HG02623 (cell line): ENCODE measurements at regions not wholly inside any gene's neighbourhood (a gene's known extent, or its start where the extent isn't known, plus 50 kb on each side); places are given as distances from the start of the nearest gene placed in this dataset.
"Not testable (repeated sequence)": the region's sequence is repeated elsewhere in the genome, so short reads cannot be mapped to it uniquely, and the experiment has no call there.

Experiments
- ATAC-seq: cut with Tn5 transposase; IDR thresholded peaks from one replicate; pipeline ENCODE4 v1.9.1; 2021; ENCODE audit warnings: moderate library complexity; ENCODE audit not compliant: unreplicated experiment

DNA sequence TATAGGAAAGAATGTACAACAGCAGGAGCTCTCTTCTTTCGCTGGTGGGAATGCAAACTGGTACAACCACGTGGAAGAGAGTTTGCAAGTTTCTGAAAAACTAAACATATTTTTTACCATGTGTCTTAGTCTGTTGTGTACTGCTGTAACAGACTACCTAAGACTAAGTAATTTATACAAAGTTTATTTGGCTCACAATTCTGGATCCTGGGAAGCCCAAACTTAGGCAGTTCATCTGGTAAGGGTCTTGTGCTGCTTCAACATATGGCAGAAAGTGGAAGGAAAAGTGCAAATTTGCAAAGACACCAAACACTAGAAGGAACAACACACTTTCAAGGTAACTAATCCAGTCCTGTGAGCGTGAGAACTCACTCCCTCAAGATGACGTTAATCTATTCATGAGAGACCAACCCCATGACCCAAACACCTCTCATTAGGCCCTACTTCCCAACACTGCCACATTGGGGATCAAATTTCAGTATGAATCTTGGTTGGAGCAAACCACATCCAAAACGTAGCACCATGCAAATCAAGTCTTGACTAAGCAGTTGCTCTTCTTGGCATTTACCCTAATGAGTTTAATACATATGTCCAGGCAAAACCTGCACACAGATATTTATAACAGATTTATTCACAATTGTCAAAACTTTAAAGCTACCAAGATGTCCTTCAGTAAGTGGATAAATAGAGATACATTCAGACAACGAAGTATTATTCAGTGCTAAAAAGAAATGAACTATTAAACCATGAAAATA lies 481.9 kb upstream of the FOXG1 start:
- no peak for ATAC-seq

DNA sequence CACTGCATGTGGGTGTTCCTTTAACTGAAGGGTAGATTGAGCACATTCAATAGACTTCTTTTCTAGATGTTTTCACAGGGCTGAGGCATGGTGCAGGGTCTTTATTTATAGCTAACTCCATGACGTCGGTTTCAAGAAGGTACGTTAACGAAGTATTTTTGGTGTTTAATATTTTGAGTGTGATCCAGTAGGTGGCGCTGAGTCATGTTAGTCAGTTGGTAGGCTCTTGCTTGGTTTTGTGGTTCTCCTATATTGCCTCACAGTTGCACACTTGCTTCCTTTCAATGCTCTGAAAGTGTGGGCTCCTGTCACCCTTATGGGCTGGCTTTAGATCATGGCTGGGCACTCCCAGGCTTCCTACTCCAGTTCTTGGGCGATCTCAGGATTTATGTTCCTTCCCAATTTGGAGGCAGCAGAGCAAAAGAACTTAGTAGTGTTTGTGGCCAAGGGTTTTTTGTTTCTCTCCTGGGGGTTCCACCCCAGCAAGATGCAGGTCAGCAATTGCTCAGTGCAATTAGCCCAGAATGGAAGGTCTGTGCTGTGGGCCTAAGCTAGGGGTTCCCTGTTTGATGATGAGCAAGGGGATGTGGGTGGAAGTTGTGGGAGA lies 471.6 kb upstream of the FOXG1 start:
- no peak for ATAC-seq

DNA sequence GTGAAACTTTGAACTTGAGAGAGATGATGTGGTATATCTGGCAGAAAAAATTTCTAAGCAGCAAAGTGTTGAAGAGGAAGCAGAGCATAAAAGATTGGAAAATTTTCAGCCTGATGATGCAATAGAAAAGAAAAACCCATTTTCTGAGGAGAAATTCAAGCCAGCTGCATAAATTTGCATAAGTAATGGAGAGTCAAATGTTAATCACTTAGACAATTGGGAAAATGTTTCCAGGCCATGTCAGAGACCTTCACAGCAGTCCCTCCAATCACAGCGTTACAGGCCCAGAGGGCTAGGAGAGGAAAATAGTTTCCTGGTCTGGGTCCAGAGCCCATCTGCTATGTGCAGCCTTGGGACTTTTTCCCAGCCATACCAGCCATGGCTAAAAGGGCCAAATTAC lies 469.0 kb upstream of the FOXG1 start:
- ATAC-seq = no peak

- no peak for ATAC-seq
Observed at GRCh38 chr14:28298156-28298555, 468.4 kb upstream of the FOXG1 start.

GRCh38 chr14:28299227-28299626 lies 467.4 kb upstream of the FOXG1 start:
- ATAC-seq = no peak

DNA sequence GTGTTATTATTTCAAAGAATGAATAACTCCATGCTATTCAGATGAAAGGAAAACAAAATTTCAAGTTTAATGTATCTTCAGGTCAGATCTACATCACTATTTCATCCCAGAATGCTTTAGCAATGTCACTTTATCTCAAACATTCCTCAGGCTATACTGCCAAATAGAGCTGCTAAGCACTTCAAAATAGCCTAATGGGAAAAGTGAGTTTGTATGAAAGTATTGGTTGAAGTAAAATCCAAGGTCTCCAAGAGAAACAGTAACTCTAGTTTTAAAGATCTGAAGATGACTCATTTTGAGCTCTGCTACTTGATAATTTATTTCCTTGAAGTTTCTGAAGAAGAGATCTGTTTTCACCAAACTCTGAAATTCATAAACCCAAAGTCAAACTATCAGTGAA lies 466.2 kb upstream of the FOXG1 start:
- no peak for ATAC-seq

DNA sequence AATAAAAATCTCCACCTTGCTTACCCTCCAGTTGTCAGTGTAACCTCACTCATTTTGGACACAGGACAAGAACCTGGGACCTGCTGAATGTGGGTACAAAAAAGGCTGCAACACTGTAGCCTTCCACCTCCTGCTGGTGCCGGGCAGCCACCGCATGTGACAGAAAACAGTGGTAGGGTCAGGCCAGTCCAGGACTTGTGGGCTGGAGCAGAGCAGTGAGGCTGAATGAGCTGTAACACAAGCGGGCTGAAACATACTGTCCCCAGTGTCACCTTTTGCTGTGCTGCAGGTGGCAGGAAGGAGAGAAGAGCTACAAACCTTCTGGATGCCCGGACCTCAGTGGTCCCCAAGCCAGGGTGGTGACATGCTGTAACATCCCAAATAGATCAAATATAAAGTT lies 465.4 kb upstream of the FOXG1 start:
- no peak for ATAC-seq

DNA sequence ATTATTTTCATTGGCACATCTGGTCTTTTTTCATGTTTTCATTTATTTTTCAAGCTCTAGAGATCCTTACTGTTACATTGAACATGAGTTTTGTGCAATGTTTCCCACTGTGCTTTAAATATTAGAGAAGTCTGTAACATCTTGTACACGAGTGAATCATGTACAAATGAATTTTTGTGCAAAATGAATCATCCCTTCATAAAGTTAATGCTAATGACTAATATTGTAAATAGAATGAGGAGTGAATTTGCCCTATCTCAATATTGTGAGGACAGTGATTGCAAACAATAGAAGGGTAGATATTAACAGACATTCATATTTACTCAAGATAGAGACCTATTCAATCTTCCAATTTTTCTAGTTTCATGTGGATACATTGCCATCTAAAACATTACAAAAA lies 463.3 kb upstream of the FOXG1 start:
- no peak for ATAC-seq

- no peak for ATAC-seq
Observed at GRCh38 chr14:28305938-28306337, 460.6 kb upstream of the FOXG1 start.

- ATAC-seq = no peak
Observed at GRCh38 chr14:28307506-28307905, 459.1 kb upstream of the FOXG1 start.

- ATAC-seq = no peak
Observed at GRCh38 chr14:28308734-28309133, 457.9 kb upstream of the FOXG1 start.

DNA sequence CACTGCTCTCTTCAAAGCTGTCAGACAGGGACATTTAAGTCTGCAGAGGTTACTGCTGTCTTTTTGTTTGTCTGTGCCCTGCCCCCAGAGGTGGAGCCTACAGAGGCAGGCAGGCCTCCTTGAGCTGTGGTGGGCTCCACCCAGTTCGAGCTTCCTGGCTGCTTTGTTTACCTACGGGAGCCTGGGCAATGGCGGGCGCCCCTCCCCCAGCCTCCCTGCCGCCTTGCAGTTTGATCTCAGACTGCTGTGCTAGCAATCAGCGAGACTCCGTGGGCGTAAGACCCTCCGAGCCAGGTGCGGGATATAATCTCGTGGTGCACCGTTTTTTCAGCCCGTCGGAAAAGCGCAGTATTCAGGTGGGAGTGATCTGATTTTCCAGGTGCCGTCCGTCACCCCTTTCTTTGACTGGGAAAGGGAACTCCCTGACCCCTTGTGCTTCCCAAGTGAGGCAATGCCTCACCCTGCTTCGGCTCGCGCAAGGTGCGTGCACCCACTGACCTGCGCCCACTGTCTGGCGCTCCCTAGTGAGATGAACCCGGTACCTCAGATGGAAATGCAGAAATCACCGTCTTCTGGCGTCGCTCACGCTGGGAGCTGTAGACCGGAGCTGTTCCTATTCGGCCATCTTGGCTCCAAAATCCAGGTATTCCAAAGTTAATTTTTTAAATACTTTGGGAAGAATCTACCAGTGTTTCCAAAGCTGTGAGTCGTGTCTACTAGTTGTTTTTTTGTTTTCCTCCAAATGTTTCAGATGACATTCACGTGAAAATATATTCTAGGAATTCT lies 448.5 kb upstream of the FOXG1 start:
- ATAC-seq = not testable (repeated sequence)

GRCh38 chr14:28321475-28322244 lies 444.9 kb upstream of the FOXG1 start:
- ATAC-seq = no peak

- no peak for ATAC-seq
Observed at GRCh38 chr14:28323366-28323765, 443.2 kb upstream of the FOXG1 start.

GRCh38 chr14:28323951-28324741 lies 442.4 kb upstream of the FOXG1 start:
- no peak for ATAC-seq

- ATAC-seq = no peak
Observed at GRCh38 chr14:28340816-28341215, 425.8 kb upstream of the FOXG1 start.

DNA sequence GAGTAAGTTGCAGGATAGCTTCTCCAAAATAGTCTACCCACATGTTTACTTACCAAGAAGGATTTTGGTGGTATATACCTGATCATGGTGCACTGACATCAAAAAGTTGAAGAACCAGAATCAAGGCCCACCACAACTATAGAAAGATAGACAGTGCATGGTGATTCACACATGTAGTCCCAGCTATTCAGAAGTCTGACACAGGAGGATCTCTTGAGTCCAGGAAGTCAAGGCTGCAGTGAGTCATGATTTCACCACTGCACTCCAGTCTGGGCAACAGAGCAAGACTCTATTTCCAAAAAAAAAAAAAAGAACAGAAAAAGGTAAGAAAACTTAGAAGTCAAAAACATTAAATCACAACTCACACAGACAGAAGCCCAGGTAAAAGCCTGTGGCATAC lies 422.2 kb upstream of the FOXG1 start:
- ATAC-seq = no peak

DNA sequence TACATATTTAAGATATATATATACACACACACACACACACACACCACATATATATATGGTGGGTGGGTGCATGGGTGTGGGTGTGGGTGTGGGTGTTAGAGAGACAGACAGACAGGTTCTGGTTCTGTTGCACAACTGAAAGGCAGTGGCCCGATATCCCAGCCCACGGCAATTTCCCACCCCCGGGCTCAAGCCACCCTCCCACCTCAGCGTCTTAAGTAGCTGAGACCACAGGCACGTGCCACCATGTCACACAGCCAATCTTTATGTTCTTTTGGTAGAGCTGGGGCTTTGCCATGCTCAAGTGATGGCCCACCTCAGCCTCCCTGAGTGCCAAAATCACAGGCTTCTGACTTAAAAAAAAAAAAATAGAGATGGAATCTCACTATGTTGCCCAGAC lies 417.8 kb upstream of the FOXG1 start:
- ATAC-seq = no peak

- ATAC-seq = no peak
Observed at GRCh38 chr14:28356819-28357218, 409.8 kb upstream of the FOXG1 start.

- no peak for ATAC-seq
Observed at GRCh38 chr14:28361486-28361885, 405.1 kb upstream of the FOXG1 start.

- no peak for ATAC-seq
Observed at GRCh38 chr14:28365510-28365909, 401.1 kb upstream of the FOXG1 start.
